ENCODE measurements at regions not wholly inside any gene's neighbourhood (a gene's known extent, or its start where the extent isn't known, plus 50 kb on each side); places are given as distances from the start of the nearest gene placed in this dataset.

- H4K20me1 ChIP-seq (replicated peaks; ENCODE audit: insufficient read depth), result no peaks in the 10 kb centered on the region
- H3K4me1 ChIP-seq (ENCODE audit: insufficient read depth), result no peaks in the 10 kb centered on the region
- no peak overlapping the region for H3K4me2 ChIP-seq
- ATAC-seq, result no peak
- no peak overlapping the region for H3K4me3 ChIP-seq
- H3K79me2 ChIP-seq (replicated peaks; ENCODE audit: insufficient read depth), result no peaks in the 10 kb centered on the region
- no peak for DNase-seq (ENCODE audit: low spot score)
- no peaks in the 10 kb centered on the region for H3K4me1 Mint-ChIP-seq
- no peaks in the 10 kb centered on the region for H3K27me3 ChIP-seq (ENCODE audit: insufficient read depth)
- H3K27ac ChIP-seq (ENCODE audit: low read depth), result no peak overlapping the region
- H3K36me3 Mint-ChIP-seq (ENCODE audit: low read depth), result 0 out of 3 replicates have a peak, but pooled peaks cover 2% of the 10 kb centered on the region
- H3K4me3 Mint-ChIP-seq, result no peak overlapping the region
- no peaks in the 10 kb centered on the region for H3K9me3 Mint-ChIP-seq
- H3K9me2 ChIP-seq (ENCODE audit: insufficient read depth), result peaks cover 8% of the 10 kb centered on the region; the same call in 1 of the 2 replicates
- no peaks in the 10 kb centered on the region for H3F3A ChIP-seq (replicated peaks; ENCODE audit: low read depth)
- TF ChIP-seq ZNF462 (CRISPR knock-in tag; IDR thresholded peaks at IDR 0.05) (no peak), ZNF114 (CRISPR knock-in tag; IDR thresholded peaks at IDR 0.05) (no peak), CTCF (conservative IDR thresholded peaks at IDR 0.05; ENCODE audit: low read depth in 2 of 2) (no peak), REST (IDR thresholded peaks at IDR 0.05; ENCODE audit: unreplicated experiment) (no peak), CREB1 (CRISPR knock-in tag; IDR thresholded peaks at IDR 0.05; ENCODE audit: low read depth) (no peak), EZH2 (IDR thresholded peaks at IDR 0.05; ENCODE audit: low read depth, unreplicated experiment) (no peak), POLR2AphosphoS5 (IDR thresholded peaks at IDR 0.05; ENCODE audit: low read depth) (no peak), STAT1 (IDR thresholded peaks at IDR 0.05; ENCODE audit: unreplicated experiment) (no peak), EZH2phosphoT487 (IDR thresholded peaks at IDR 0.05; ENCODE audit: unreplicated experiment) (no peak), JUNB (IDR thresholded peaks at IDR 0.05; ENCODE audit: unreplicated experiment) (no peak), NANOG (IDR thresholded peaks at IDR 0.05; ENCODE audit: borderline replicate concordance) (no peak), ETS1 (IDR thresholded peaks at IDR 0.05) (no peak), ZNF331 (CRISPR knock-in tag; IDR thresholded peaks at IDR 0.05; ENCODE audit: low read depth) (no peak)
- H2AFZ ChIP-seq, result no peak overlapping the region
- H3K36me3 ChIP-seq (ENCODE audit: insufficient read depth), result no peaks in the 10 kb centered on the region
- no peaks in the 10 kb centered on the region for H3K27me3 Mint-ChIP-seq (ENCODE audit: insufficient read depth, low read depth, poor library complexity)
- no peak overlapping the region for H3K27ac Mint-ChIP-seq
Measured at GRCh38 chr10:7007600-7008190, 403.1 kb downstream of the SFMBT2 start.
